Adipocyte (in vitro differentiated cells): ENCODE measurements at regions not wholly inside any gene's neighbourhood (a gene's known extent, or its start where the extent isn't known, plus 50 kb on each side); places are given as distances from the start of the nearest gene placed in this dataset.
A peak's percentile ranks its signal among the peaks of the same experiment; 100 is the strongest.

ENCODE experiments used
- DNase-seq: peaks from one replicate; pipeline ENCODE4 v3.0.0-alpha.2; 2015; ENCODE audit warnings: low read depth
- H3K27me3 ChIP-seq: replicated peaks from 2 replicates; pipeline ENCODE4 v1.7.0; 2013; ENCODE audit warnings: mild to moderate bottlenecking, low read length, moderate library complexity; ENCODE audit not compliant: control insufficient read depth, insufficient read depth
- H3K36me3 ChIP-seq: 2 replicates; pipeline ENCODE4 v1.7.0; 2013; ENCODE audit warnings: low read length, mild to moderate bottlenecking, moderate library complexity; ENCODE audit not compliant: control insufficient read depth, insufficient read depth, severe bottlenecking
- H3K4me1 ChIP-seq: 2 replicates; pipeline ENCODE4 v1.7.0; 2013; ENCODE audit warnings: mild to moderate bottlenecking, low read length, moderate library complexity; ENCODE audit not compliant: control insufficient read depth, insufficient read depth
- H3K4me3 ChIP-seq: 2 replicates; pipeline ENCODE4 v1.7.0; 2013; ENCODE audit warnings: mild to moderate bottlenecking, low read length, moderate library complexity
- H3K9ac ChIP-seq: 2 replicates; pipeline ENCODE4 v1.7.0; 2013; ENCODE audit warnings: mild to moderate bottlenecking, low read length, moderate library complexity
- H3K9me3 ChIP-seq: 2 replicates; pipeline ENCODE4 v1.7.0; 2013; ENCODE audit warnings: mild to moderate bottlenecking, low read length, moderate library complexity; ENCODE audit not compliant: control insufficient read depth

DNA sequence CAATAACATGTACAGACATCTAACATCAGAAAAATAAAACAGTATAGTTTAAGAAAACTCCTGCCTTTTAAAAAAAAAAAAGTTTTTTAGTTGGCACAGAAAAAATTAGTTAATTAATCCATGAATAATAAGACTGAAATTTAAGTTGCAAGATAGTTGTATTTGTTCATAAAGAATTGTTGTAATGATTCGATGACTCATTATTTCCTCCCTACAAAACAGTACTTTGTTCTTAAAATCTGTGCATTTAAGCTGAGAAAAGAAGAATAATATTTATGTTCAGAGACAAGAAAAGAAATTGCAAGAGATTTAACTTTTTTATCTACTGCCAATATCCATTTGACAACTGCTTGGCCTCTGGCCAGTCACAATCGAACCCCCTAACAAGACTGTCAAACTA, 894.7 kb downstream of the ADGRL2 start:
- Histone ChIP-seq H3K9me3 (no peaks in the 10 kb centered on the region), H3K27me3 (no peaks in the 10 kb centered on the region), H3K4me1 (peaks cover 5% of the 10 kb centered on the region), H3K9ac (no peak overlapping the region), H3K4me3 (no peak overlapping the region), H3K36me3 (no peaks in the 10 kb centered on the region)
- peak; percentile 55 for DNase-seq

DNA sequence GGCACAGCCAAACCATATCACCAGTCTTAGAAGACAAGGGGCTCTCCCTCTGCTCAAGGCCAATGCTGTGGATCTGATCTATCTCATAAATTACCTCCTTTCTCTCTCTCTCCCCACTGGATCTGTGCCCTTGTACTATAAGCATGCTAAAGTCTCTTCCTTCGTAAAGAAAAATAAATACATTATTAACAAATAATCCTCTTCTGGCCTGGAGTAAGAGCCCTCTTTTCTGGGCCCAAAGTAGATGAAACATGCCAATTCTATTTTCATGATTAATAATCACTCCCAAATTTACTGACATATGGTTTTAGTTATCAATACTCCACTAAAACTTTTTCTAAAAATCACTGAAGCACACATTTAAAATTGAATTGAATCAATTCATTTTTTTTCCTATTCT, 889.7 kb downstream of the ADGRL2 start:
- Histone ChIP-seq H3K36me3 (no peaks in the 10 kb centered on the region), H3K9me3 (peaks cover 22% of the 10 kb centered on the region), H3K4me1 (peaks cover 3% of the 10 kb centered on the region), H3K27me3 (no peaks in the 10 kb centered on the region), H3K9ac (no peak overlapping the region), H3K4me3 (no peak overlapping the region)
- DNase-seq = no peak

DNA sequence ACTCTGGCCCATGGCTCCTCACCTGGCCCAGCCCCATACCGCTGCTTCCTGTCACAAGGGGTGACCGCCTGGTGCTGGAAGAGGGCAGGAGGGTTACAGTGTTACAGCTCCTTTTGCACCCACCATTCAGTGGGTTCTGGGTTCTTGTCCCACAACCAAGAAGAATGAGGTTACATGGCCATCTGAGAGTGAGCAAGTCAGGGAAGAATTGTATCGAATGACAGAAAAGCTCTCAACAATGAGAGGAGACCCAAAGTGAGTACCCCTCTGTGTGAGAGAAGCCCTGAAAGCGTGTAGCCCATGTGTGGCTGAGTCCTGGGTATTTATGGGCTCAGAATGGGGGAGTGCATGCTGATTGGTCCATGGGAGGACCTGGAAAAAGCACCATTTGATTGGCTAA, 888.5 kb downstream of the ADGRL2 start:
- H3K9me3 ChIP-seq = peaks cover 22% of the 10 kb centered on the region
- DNase-seq = no peak
- H3K9ac ChIP-seq = no peak overlapping the region
- H3K4me3 ChIP-seq = no peak overlapping the region
- no peaks in the 10 kb centered on the region for H3K36me3 ChIP-seq
- no peaks in the 10 kb centered on the region for H3K27me3 ChIP-seq
- H3K4me1 ChIP-seq = no peaks in the 10 kb centered on the region

DNA sequence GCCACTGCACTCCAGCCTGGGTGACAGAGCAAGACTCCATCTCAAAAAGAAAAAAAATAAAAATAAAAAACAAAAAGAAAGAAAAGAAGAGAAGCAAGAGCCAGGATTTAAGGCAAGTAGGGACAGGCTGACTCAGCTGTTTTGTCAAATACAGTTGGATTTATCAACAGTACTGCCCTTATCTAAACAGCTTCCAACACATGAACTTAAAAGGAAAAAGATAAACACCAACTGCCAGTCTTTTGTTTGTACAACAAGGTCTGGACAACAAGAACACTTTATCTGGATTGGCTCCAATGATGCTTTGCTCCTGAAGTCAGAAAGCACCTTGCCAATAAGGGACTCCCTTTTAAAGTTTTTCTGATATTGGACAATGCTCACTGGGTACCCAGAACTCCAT, 886.0 kb downstream of the ADGRL2 start:
- DNase-seq = no peak
- H3K36me3 ChIP-seq = no peaks in the 10 kb centered on the region
- no peaks in the 10 kb centered on the region for H3K4me1 ChIP-seq

DNA sequence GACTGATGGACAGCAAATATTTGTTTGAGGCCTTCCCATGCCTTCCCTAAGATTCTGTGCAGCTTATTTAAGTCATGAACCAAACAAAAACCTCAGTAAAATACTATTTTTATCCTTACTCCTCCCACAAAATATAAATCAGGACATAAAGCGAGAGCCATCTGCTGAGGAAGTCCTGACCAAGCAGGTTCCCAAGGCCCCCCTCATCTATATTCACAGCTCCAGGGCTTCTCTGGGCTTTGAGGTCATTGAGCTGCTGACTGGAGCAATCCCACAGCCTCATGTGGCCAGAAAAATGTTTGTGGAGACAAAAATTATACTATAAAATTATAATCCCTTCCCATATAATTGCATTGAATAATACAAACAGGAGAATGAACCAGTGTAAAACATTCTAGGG, 846.2 kb downstream of the ADGRL2 start:
- H3K9me3 ChIP-seq = no peaks in the 10 kb centered on the region
- no peak overlapping the region for H3K4me3 ChIP-seq
- H3K9ac ChIP-seq = no peak overlapping the region
- no peaks in the 10 kb centered on the region for H3K27me3 ChIP-seq
- no peaks in the 10 kb centered on the region for H3K4me1 ChIP-seq
- DNase-seq = no peak
- no peaks in the 10 kb centered on the region for H3K36me3 ChIP-seq

More for the DNA sequence above, 886.0 kb downstream of the ADGRL2 start:
- peaks cover 22% of the 10 kb centered on the region for H3K9me3 ChIP-seq
- H3K4me3 ChIP-seq = no peak overlapping the region
- H3K9ac ChIP-seq = no peak overlapping the region
- no peaks in the 10 kb centered on the region for H3K27me3 ChIP-seq

DNA sequence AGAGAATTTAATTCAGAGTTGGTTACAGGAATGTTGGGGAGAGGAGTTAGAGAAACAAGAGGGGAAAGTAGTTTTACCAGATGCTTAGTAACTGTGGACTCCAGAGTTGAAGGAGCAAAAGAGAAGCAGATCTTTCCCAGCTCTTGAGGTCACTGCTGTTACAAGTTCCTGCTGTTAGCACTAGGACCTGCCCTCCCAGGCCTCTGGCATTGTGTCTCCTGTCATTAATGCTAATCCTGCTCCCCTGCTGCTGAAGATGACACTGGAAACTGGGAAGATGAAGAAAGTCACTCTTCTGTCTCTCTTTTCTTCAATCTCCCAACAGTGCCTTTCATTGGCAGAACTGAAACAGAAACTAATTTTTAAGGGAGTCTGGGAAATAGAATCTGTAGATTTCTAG, 845.6 kb downstream of the ADGRL2 start:
- H3K9me3 ChIP-seq = no peaks in the 10 kb centered on the region
- H3K36me3 ChIP-seq = no peaks in the 10 kb centered on the region
- no peak overlapping the region for H3K4me3 ChIP-seq
- DNase-seq = peak; percentile 15
- no peak overlapping the region for H3K9ac ChIP-seq
- H3K4me1 ChIP-seq = no peaks in the 10 kb centered on the region
- no peaks in the 10 kb centered on the region for H3K27me3 ChIP-seq

DNA sequence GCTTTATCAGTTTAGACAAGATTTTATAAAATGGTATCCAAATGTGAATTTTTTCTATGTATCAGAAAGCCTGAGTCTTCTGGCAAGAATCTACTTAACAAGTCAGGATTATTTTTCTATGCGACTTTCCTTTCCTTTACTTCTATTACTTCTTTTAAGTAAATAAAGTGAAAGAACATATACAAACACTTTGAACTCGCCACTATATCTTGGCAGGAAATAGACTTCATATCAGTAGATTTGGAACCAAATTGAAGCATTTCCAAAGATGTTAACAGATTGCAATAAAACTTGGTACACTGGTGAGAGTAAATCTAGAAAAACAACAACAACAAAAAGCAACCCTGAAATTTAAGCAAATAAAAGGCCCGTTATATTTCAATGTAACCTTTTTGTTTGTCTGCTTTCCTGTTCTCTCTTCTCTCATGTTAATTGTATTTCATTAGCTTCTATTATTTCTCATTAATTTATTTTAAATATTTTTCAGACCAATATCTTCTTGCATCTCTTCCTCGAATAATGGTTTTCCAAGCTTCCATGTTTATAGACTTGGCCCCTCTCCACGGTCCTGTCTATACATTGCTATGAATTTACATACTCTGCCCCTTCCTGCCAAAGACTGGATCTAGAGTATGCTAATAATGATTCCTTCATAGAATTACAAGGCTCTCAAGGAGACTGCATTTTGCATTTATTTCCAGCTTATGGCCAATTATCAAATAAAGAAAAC, 843.6 kb downstream of the ADGRL2 start:
- Histone ChIP-seq H3K4me1 (no peaks in the 10 kb centered on the region), H3K9me3 (no peaks in the 10 kb centered on the region), H3K27me3 (no peaks in the 10 kb centered on the region), H3K9ac (no peak overlapping the region), H3K36me3 (no peaks in the 10 kb centered on the region), H3K4me3 (no peak overlapping the region)
- no peak for DNase-seq

DNA sequence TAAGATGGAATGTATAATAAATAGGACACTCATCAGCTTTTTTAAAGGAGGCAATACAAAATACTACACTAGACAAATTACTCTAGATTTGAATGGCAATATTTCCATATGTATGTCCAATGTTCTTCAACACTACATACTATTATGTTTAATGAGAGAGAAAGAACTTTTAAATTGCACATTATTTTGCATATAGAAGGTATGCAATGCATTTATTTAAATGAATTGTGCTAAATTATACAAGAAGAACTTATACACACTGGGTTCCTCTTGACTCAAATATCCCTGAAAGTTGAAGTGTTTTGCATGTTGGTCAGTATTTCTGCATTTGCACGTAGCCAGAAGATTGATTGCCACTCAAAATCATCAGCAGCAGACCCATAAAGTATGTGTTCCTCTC, 839.6 kb downstream of the ADGRL2 start:
- Histone ChIP-seq H3K9me3 (no peaks in the 10 kb centered on the region), H3K36me3 (no peaks in the 10 kb centered on the region), H3K9ac (no peak overlapping the region), H3K4me1 (no peaks in the 10 kb centered on the region), H3K4me3 (no peak overlapping the region), H3K27me3 (no peaks in the 10 kb centered on the region)
- DNase-seq = no peak

DNA sequence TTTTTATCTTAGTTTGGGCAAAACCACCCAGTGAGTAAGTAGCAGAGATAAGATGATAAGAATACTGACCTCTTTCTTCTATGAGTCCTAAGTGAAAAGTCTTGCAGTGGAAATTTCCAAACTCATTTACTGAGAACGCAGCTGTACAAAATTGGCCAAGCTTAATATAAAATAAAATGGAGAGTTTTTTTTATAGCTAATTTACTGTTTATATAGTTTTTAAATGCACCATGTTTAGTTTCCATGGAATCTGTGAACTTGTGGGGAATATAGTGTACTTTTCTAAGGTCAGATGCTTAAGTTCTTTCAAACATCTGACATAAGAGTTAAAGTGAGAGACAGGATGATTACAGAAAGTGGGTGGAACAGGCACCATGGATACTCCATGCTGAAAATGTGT, 833.5 kb downstream of the ADGRL2 start:
- no peak for DNase-seq
- H3K9me3 ChIP-seq = no peaks in the 10 kb centered on the region
- no peaks in the 10 kb centered on the region for H3K4me1 ChIP-seq
- no peaks in the 10 kb centered on the region for H3K36me3 ChIP-seq
- no peak overlapping the region for H3K9ac ChIP-seq
- no peak overlapping the region for H3K4me3 ChIP-seq
- H3K27me3 ChIP-seq = no peaks in the 10 kb centered on the region

DNA sequence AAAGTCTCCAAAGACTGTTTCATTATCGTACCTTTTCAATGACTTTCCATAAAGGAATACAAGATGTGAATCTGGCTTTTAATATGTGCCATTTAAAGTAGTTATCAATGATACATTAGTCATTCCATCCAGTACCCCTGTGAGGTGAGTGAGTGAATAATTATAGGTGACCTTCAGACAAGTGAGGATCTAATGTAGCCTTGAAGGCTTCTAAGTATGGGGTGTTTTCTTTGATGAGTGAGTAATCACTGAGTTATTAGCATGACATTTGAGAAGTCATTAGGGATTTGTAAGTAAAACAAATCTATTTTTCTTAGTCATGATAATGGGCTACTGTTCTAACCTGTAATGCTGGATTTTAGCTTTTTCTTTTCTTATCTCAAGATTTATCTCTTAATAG, 831.4 kb downstream of the ADGRL2 start:
- DNase-seq = no peak
- H3K9ac ChIP-seq = no peak overlapping the region

DNA sequence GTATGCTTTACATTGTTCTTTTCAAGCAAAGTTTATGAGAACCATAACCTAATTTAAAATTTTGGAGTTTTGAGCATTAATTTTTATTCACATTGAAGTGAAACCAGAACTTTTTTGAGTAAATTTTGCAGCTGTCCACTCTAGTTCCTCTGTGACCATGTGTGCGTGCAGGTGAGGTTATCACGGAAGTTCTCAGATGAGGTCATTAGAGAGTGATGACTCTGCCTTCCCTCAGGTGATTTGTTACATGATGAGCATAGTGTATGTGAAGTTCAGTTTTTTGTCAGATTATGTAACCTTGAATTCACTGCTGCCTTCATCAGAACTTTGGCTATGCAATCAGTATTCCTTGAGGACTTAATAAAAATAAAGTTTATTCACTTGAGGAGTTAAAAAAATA, 828.2 kb downstream of the ADGRL2 start:
- Histone ChIP-seq H3K4me3 (no peak overlapping the region), H3K9me3 (peaks cover 19% of the 10 kb centered on the region), H3K9ac (no peak overlapping the region), H3K4me1 (no peaks in the 10 kb centered on the region), H3K27me3 (no peaks in the 10 kb centered on the region), H3K36me3 (no peaks in the 10 kb centered on the region)
- DNase-seq = no peak

More for the DNA sequence above, 831.4 kb downstream of the ADGRL2 start:
- Histone ChIP-seq H3K27me3 (no peaks in the 10 kb centered on the region), H3K9me3 (no peaks in the 10 kb centered on the region), H3K4me3 (no peak overlapping the region), H3K36me3 (no peaks in the 10 kb centered on the region), H3K4me1 (no peaks in the 10 kb centered on the region)

DNA sequence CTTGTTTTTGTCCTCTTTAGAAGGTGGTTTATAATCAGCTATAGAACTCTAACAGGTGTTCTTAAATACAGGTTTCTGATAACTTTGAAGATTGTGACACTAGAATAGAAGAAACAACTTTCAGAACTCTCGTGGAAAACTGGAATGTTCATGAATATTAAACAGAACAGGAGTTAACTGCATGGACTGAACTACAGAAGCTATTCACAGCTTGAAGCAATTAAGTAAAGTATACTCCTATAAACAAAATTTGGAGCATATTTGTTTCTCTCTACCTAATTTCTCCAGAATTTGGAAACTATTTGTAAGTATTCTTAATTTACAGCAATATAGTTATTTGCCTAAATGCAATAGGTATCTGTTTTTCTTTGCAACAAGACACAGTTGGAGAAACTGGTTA, 824.8 kb downstream of the ADGRL2 start:
- H3K36me3 ChIP-seq = no peaks in the 10 kb centered on the region
- peaks cover 19% of the 10 kb centered on the region for H3K9me3 ChIP-seq
- no peak overlapping the region for H3K9ac ChIP-seq
- no peaks in the 10 kb centered on the region for H3K4me1 ChIP-seq
- no peak for DNase-seq
- no peaks in the 10 kb centered on the region for H3K27me3 ChIP-seq
- H3K4me3 ChIP-seq = no peak overlapping the region
